Brain microvascular endothelial cell (primary cell): ENCODE measurements at regions not wholly inside any gene's neighbourhood (a gene's known extent, or its start where the extent isn't known, plus 50 kb on each side); places are given as distances from the start of the nearest gene placed in this dataset.

Experiments
- DNase-seq: peaks from one replicate; pipeline ENCODE4 v3.0.0-alpha.2; 2020
- H3K27ac ChIP-seq: fragments of 250-450 bp; sonication (Bioruptor Pico); 2 replicates; pipeline ENCODE4 v1.5.1; 2020; ENCODE audit warnings: mild to moderate bottlenecking, moderate library complexity
- H3K27me3 ChIP-seq: fragments of 250-450 bp; sonication (Bioruptor Pico); replicated peaks from 2 replicates; pipeline ENCODE4 v1.5.1; 2020; ENCODE audit warnings: mild to moderate bottlenecking
- H3K36me3 ChIP-seq: fragments of 250-450 bp; sonication (Bioruptor Pico); replicated peaks from 2 replicates; pipeline ENCODE4 v1.5.1; 2020; ENCODE audit warnings: mild to moderate bottlenecking
- H3K4me3 ChIP-seq: 2 replicates; pipeline ENCODE4 v1.5.1; 2011; ENCODE audit warnings: low read depth, mild to moderate bottlenecking, control low read depth, low read length, moderate library complexity
- in situ Hi-C: cut with HindIII; loops from 2 replicates; pipeline ENCODE4 v1.10.0; 2017; ENCODE audit warnings: low sequenced_read_pairs, low pct_ligation_motif_present
- TF ChIP-seq, protein P1 (sequence below): IDR thresholded peaks from 2 replicates; pipeline ENCODE4 v1.5.1; 2011; ENCODE audit warnings: low read depth, mild to moderate bottlenecking, moderate library complexity, low read length, control low read depth, inconsistent platforms; ENCODE audit errors: missing control alignments

DNA sequence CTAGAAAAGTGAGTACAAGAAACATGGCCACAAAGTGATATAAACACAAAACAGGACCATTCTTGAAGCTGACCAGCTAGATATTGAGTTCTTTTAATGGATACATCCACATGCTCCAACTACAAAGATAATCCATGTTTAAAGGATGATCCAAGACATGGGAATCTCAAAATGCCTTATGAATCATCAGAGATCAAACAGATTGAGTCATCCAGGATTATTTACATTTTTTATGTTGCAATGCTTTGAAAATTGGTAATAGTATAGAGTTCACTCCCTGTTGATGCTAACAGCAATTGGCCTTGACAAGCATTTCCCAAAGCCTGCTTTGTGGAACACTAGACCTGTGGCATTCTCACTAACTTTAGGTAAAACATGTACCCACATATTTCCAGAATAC lies 293.0 kb upstream of the TBX3 start:
- no peak for DNase-seq
- TF ChIP-seq, protein P1, sequence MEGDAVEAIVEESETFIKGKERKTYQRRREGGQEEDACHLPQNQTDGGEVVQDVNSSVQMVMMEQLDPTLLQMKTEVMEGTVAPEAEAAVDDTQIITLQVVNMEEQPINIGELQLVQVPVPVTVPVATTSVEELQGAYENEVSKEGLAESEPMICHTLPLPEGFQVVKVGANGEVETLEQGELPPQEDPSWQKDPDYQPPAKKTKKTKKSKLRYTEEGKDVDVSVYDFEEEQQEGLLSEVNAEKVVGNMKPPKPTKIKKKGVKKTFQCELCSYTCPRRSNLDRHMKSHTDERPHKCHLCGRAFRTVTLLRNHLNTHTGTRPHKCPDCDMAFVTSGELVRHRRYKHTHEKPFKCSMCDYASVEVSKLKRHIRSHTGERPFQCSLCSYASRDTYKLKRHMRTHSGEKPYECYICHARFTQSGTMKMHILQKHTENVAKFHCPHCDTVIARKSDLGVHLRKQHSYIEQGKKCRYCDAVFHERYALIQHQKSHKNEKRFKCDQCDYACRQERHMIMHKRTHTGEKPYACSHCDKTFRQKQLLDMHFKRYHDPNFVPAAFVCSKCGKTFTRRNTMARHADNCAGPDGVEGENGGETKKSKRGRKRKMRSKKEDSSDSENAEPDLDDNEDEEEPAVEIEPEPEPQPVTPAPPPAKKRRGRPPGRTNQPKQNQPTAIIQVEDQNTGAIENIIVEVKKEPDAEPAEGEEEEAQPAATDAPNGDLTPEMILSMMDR = no peak
- Histone ChIP-seq H3K36me3 (no peaks in the 10 kb centered on the region), H3K27ac (no peak overlapping the region), H3K27me3 (no peaks in the 10 kb centered on the region), H3K4me3 (no peak overlapping the region)
- in situ Hi-C loops = no loop called here

DNA sequence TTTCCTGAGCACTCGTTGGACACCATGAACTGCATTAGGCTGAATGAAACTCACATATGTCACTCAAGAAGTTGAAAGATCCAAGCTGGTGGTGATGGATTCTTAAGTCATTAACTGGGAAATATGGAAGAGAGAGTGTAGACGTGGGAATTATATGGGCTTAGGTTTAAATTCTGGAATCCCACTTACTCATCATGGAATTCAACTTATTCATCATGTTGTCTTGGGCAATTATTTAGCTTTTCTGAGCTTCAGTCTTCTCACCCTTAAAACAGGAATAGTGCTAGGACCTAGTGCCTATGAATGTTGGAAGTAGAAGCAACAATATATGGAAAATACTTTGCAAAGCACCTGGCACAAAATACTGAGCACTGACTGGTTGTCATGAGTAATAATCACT lies 292.4 kb upstream of the TBX3 start:
- in situ Hi-C loops = no loop called here
- no peak for DNase-seq
- Histone ChIP-seq H3K27me3 (no peaks in the 10 kb centered on the region), H3K27ac (no peak overlapping the region), H3K36me3 (no peaks in the 10 kb centered on the region), H3K4me3 (no peak overlapping the region)
- TF ChIP-seq, protein P1 = no peak

DNA sequence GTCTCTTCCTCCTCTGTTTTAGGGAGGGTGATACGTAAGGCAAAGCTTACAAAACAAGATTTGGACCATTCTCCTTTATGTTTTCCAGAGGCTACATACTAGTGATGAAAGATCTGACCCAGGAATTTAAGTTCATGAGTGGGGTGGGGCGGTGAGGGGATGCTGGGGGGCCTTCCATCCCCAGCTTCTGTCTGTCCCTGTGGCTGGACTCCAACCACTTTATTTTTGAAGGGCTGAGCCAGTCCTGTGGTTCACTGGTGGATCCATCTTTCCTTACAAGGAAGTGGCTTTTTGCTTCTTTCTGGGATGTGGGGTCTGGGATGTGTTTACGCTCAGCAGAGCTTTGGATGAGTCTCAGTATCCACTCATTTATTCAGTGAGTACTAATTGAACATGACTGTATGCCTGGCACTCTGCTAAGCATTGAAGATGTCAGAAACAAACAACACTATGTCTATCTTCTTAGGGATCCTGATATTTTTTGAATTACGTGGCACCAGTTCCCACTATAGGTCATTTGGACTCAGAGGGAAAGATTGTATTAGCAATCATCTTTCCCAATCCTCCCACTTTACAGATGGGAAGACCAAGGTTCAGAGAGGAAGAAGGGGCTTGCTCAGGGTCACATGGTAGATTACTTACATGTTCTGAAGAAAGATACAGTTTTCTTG lies 291.8 kb upstream of the TBX3 start:
- no peaks in the 10 kb centered on the region for H3K36me3 ChIP-seq
- no peak overlapping the region for H3K4me3 ChIP-seq
- in situ Hi-C loops = no loop called here
- H3K27ac ChIP-seq = no peak overlapping the region
- no peaks in the 10 kb centered on the region for H3K27me3 ChIP-seq
- DNase-seq = no peak
- TF ChIP-seq, protein P1 = no peak

DNA sequence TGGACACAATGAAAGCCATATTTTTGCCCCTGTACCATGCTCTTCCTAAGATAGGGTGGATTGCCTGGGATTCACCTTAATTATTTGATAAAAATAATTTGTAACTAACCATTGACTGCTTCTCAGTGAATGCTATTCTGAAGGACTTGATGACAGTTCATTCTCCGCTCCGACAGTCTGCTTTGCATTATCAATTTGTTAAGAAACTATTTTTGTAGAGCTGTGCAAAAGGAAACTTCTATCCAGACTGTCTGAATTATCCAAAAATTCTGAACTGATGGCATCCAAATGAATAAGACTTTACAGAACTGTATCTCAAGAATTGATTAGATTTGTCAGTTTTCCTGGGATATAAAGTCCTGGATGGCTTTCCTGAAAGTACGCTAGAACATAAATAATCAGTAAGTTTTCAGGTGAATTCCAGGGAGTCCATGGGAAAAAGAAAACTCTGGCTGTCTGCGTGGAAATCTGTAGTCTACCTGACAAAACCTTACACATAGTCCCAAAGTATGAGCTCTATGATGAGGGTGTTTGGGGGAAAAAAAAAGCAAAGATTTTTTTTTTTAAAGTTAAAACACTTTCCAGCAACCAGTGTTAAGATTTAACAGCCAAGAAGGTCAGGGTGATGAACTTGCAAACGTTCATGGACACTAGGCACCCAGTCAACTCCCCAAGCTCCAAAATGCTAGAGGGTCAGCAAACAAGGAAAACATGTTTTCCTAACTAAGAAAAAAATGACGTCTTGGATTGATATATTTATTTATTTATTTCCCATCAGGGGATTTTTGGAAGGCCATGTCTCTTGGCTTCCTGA lies 291.1 kb upstream of the TBX3 start:
- no peak for DNase-seq
- TF ChIP-seq, protein P1 = no peak
- in situ Hi-C loops = no loop called here

DNA sequence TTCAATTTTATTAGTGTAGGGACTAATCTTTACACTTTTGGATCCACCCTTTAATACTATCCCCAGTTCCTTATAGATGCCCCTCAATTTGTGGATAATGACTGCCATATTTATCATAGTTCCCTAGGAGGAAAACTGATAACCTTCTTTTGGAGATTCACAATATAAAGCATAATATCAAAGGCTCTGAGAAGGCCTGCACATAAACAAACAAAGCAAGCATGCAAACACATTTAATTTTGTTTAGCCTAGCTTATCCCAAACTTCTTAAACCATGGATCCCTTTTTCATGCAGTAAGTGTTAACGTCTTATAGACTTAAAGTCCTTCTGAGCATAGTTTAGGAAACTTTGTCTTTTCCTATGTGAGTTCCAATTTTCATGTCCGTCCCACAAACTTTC lies 290.4 kb upstream of the TBX3 start:
- in situ Hi-C loops = no loop called here
- H3K27me3 ChIP-seq = no peaks in the 10 kb centered on the region
- DNase-seq = no peak
- TF ChIP-seq, protein P1 = no peak
- H3K4me3 ChIP-seq = no peak overlapping the region
- H3K27ac ChIP-seq = no peak overlapping the region
- no peaks in the 10 kb centered on the region for H3K36me3 ChIP-seq

More for the DNA sequence above, 291.1 kb upstream of the TBX3 start:
- H3K27me3 ChIP-seq = no peaks in the 10 kb centered on the region
- H3K4me3 ChIP-seq = no peak overlapping the region
- no peak overlapping the region for H3K27ac ChIP-seq
- H3K36me3 ChIP-seq = no peaks in the 10 kb centered on the region
